ENCODE measurements at regions not wholly inside any gene's neighbourhood (a gene's known extent, or its start where the extent isn't known, plus 50 kb on each side); places are given as distances from the start of the nearest gene placed in this dataset.

GRCh38 chr13:57982782-57983181, 351.2 kb downstream of the PCDH17 start (continued):
- TF ChIP-seq KIAA2018 (CRISPR knock-in tag; IDR thresholded peaks at IDR 0.05; ENCODE audit: borderline replicate concordance) (no peak), THAP11 (CRISPR knock-in tag; IDR thresholded peaks at IDR 0.05) (no peak), RFX3 (CRISPR knock-in tag; IDR thresholded peaks at IDR 0.05) (no peak), MAZ (IDR thresholded peaks at IDR 0.05; ENCODE audit: borderline replicate concordance, low read depth, low read length) (no peak), MAZ (CRISPR knock-in tag; IDR thresholded peaks at IDR 0.05; ENCODE audit: low read depth) (no peak), POGK (CRISPR knock-in tag; conservative IDR thresholded peaks at IDR 0.05) (no peak), TARDBP (CRISPR knock-in tag; IDR thresholded peaks at IDR 0.05) (no peak), ZSCAN12 (CRISPR knock-in tag; IDR thresholded peaks at IDR 0.05) (no peak), ZNF704 (CRISPR knock-in tag; IDR thresholded peaks at IDR 0.05; ENCODE audit: borderline replicate concordance) (no peak), MAFF (IDR thresholded peaks at IDR 0.05; ENCODE audit: low read depth, low read length) (no peak), REPIN1 (CRISPR knock-in tag; IDR thresholded peaks at IDR 0.05; ENCODE audit: borderline replicate concordance, low read depth) (no peak)

All from HepG2 (cell line).